Nephron (organoid): ENCODE measurements at regions not wholly inside any gene's neighbourhood (a gene's known extent, or its start where the extent isn't known, plus 50 kb on each side); places are given as distances from the start of the nearest gene placed in this dataset.
A peak's percentile ranks its signal among the peaks of the same experiment; 100 is the strongest.

Experiments
- H3K27ac Mint-ChIP-seq, 3 experiments: 2 replicates each; pipeline ENCODE4 v1.8.0; 2020; ENCODE audit warnings: mixed read lengths in 3 of 3, mild to moderate bottlenecking in 2 of 3, moderate library complexity in 1 of 3
- H3K27me3 Mint-ChIP-seq: 2 replicates; pipeline ENCODE4 v1.8.0; 2021; ENCODE audit warnings: low read depth, mild to moderate bottlenecking, moderate library complexity, mixed read lengths
- H3K36me3 Mint-ChIP-seq: 2 replicates; pipeline ENCODE4 v1.8.0; 2020; ENCODE audit warnings: low read depth, mixed read lengths
- H3K4me1 Mint-ChIP-seq: 2 replicates; pipeline ENCODE4 v1.8.0; 2020; ENCODE audit warnings: mixed read lengths
- H3K4me3 Mint-ChIP-seq, 3 experiments: 2 replicates each; pipeline ENCODE4 v1.8.0; 2020; ENCODE audit warnings: mild to moderate bottlenecking in 3 of 3, mixed read lengths in 3 of 3, moderate library complexity in 2 of 3
- H3K9me3 Mint-ChIP-seq: 2 replicates; pipeline ENCODE4 v1.8.0; 2020; ENCODE audit warnings: mixed read lengths
- TF ChIP-seq, protein P1 (sequence below), 3 experiments: fragments of 200-600 bp; sonication (generic); IDR thresholded peaks; one replicate each; pipeline ENCODE4 v1.5.0; 2021; ENCODE audit warnings: antibody characterized with exemption in 3 of 3; ENCODE audit not compliant: unreplicated experiment in 3 of 3

DNA sequence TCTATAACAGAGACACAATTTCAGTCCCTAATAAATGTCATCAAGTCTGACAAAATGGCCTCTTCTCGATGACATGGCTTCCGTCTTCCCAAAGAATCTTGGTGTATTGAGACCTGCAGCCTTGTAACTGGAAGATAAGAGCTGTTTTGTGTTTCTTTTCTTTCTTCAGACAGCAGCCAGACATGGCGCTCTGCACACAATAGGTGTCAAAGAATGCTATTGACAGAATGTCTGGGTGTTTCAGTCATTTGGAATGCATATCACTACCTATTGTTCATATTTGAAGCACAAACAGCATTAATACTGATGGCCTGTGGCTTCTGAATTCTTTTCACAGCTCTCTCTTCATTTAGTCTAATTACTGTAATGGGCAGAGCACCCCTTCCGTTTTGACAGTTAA, 344.8 kb downstream of the RPRM start:
- H3K4me3 Mint-ChIP-seq: no peak overlapping the region
- H3K27me3 Mint-ChIP-seq: no peaks in the 10 kb centered on the region
- H3K27ac Mint-ChIP-seq: no peak overlapping the region
- H3K36me3 Mint-ChIP-seq: no peaks in the 10 kb centered on the region
- peaks cover 4% of the 10 kb centered on the region for H3K4me1 Mint-ChIP-seq
- H3K9me3 Mint-ChIP-seq: no peaks in the 10 kb centered on the region
- TF ChIP-seq, protein P1, sequence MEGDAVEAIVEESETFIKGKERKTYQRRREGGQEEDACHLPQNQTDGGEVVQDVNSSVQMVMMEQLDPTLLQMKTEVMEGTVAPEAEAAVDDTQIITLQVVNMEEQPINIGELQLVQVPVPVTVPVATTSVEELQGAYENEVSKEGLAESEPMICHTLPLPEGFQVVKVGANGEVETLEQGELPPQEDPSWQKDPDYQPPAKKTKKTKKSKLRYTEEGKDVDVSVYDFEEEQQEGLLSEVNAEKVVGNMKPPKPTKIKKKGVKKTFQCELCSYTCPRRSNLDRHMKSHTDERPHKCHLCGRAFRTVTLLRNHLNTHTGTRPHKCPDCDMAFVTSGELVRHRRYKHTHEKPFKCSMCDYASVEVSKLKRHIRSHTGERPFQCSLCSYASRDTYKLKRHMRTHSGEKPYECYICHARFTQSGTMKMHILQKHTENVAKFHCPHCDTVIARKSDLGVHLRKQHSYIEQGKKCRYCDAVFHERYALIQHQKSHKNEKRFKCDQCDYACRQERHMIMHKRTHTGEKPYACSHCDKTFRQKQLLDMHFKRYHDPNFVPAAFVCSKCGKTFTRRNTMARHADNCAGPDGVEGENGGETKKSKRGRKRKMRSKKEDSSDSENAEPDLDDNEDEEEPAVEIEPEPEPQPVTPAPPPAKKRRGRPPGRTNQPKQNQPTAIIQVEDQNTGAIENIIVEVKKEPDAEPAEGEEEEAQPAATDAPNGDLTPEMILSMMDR (IDR thresholded peaks at IDR 0.05; ENCODE audit: unreplicated experiment in 3 of 3): no peak

DNA sequence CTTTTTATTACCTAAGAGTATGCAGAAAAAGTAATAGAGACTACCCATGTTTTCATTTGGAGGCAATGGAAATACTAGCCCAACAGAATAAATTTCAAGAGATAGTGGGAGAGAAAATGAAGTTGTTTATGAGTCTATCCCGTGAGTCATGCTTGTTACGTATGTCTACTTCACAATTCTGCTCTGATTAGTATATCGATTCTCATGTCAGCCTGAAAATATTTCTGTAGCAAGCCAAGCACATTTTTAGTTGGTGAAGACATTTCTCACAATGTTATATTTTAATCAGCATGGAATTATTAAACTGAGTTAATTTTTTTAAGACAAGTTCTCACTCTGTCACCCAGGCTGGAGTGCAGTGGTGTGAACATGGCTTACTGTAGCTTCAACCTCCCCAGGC, 346.1 kb downstream of the RPRM start:
- TF ChIP-seq, protein P1 (IDR thresholded peaks at IDR 0.05; ENCODE audit: unreplicated experiment in 3 of 3): no peak
- Mint-ChIP-seq H3K4me3 (no peak overlapping the region), H3K36me3 (no peaks in the 10 kb centered on the region), H3K27me3 (peaks cover 3% of the 10 kb centered on the region), H3K9me3 (no peaks in the 10 kb centered on the region), H3K4me1 (peaks cover 4% of the 10 kb centered on the region), H3K27ac (peak overlapping the region in 2 of 3 experiments; percentile 14 to 19)

DNA sequence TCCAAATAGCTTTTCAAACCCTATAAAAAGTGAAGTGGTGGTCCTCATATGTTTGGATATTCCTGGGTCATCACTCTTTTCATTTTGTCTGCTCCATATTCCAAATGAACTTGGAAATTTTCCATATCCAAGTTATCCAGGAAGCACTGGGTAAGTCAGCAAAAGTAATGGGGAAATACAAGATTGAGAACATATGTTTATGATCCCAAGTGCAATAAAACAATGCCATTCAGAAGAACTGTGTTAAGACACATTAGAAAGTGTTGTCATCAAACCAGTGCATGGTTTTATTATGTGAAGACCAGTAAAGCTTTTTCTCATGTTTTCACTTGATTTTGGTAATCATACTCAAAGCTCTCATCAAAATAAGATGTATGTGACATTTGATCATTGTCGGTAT, 363.4 kb downstream of the RPRM start:
- TF ChIP-seq, protein P1 (IDR thresholded peaks at IDR 0.05; ENCODE audit: unreplicated experiment in 3 of 3): no peak
- Mint-ChIP-seq H3K27me3 (no peaks in the 10 kb centered on the region), H3K9me3 (no peaks in the 10 kb centered on the region), H3K36me3 (no peaks in the 10 kb centered on the region), H3K4me3 (no peak overlapping the region), H3K4me1 (peaks cover 18% of the 10 kb centered on the region), H3K27ac (no peak overlapping the region)

DNA sequence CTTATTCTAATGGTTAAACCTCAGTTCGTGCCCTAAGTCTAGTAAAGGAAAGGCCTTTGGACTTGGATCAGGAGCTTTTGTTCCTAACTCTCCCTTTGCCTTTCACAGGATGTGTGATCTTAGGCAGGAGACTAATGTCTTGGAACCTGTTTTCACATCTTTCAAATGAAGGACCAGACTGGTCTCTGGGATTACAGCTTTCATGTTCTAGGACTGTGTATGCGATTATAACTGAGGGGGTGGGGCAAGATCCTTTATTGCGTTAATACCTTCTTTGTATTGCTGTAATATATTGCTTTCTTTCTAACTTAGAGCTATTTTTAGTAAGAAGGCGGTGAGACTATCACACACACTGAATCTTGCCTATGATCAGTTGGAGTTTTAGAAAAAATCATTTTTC, 368.1 kb downstream of the RPRM start:
- Mint-ChIP-seq H3K4me1 (peaks cover 29% of the 10 kb centered on the region), H3K36me3 (no peaks in the 10 kb centered on the region), H3K27ac (peak overlapping the region in 1 of 3 experiments; percentile 22), H3K27me3 (no peaks in the 10 kb centered on the region), H3K4me3 (no peak overlapping the region), H3K9me3 (no peaks in the 10 kb centered on the region)
- TF ChIP-seq, protein P1 (IDR thresholded peaks at IDR 0.05; ENCODE audit: unreplicated experiment in 3 of 3): no peak

DNA sequence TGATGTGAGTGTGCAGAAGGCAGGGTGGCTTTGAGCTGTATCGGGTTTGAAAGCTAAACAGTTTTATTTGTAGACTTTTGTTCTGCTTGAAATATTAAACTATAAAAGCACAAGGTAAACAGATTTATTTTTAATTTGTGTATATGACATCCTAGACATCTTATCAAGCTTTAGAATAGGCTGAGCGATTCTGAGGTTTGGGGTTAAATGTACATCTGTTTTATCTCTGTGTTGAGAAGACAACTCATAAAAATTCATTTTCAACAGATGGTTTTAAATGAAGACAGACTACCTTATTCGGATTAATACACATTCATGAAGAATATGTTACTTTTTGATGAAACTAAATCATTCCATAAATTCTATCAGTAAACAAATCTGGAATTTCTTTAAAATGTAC, 368.8 kb downstream of the RPRM start:
- Mint-ChIP-seq H3K27me3 (no peaks in the 10 kb centered on the region), H3K4me1 (peaks cover 29% of the 10 kb centered on the region), H3K27ac (peak overlapping the region in 1 of 3 experiments; percentile 78), H3K4me3 (no peak overlapping the region), H3K36me3 (no peaks in the 10 kb centered on the region), H3K9me3 (no peaks in the 10 kb centered on the region)
- TF ChIP-seq, protein P1 (IDR thresholded peaks at IDR 0.05; ENCODE audit: unreplicated experiment in 3 of 3): no peak

DNA sequence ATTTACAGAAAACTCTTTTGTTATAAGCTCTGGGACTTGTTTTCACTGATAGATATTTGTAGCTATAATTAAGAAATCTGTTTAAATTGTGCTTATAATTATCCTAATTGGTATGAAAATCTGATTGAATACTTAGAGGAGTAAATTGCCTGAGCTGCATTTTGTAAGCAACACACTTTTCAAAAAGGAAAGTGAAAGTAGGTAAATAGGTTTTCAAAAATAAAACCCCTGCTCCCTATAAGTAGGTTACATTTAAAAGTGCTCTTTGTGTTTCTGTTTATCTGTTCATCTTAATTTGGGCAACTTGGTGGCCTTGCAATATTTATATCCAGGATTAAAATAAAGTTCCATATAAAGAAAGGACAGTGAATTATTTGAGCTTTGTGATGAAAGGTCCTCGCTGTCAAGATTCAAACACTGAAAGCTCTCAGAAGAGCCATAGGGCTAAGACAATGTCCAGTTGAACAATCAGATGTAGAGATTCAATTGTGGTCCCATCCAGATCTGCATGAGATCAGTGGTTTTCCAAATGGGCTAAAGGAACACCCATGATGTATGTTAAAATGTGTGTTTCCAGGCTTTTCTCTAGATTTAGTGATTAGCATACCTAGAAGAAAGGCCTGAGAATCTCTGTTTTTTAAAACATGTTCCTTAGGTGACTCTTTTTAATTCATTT, 371.6 kb downstream of the RPRM start:
- no peaks in the 10 kb centered on the region for H3K9me3 Mint-ChIP-seq
- H3K36me3 Mint-ChIP-seq: no peaks in the 10 kb centered on the region
- peak overlapping the region in 2 of 3 experiments; percentile 78 for H3K27ac Mint-ChIP-seq
- no peaks in the 10 kb centered on the region for H3K27me3 Mint-ChIP-seq
- H3K4me3 Mint-ChIP-seq: peak overlapping the region in 1 of 3 experiments; percentile 22
- TF ChIP-seq, protein P1 (IDR thresholded peaks at IDR 0.05; ENCODE audit: unreplicated experiment in 3 of 3): no peak
- peaks cover 32% of the 10 kb centered on the region for H3K4me1 Mint-ChIP-seq
